ENCODE measurements at regions not wholly inside any gene's neighbourhood (a gene's known extent, or its start where the extent isn't known, plus 50 kb on each side); places are given as distances from the start of the nearest gene placed in this dataset.

- Histone ChIP-seq H3K27me3 (ENCODE audit: insufficient read depth, poor library complexity, severe bottlenecking) (no peaks in the 10 kb centered on the region), H3K4me3 (replicated peaks; ENCODE audit: insufficient read depth, low read length) (no peak overlapping the region), H3K27ac (replicated peaks) (no peak overlapping the region)
- no peak for DNase-seq (ENCODE audit: low read depth in 1 of 2, low spot score in 1 of 2)
- TF ChIP-seq POLR2AphosphoS5 (IDR thresholded peaks at IDR 0.05; ENCODE audit: low read depth) (no peak), CTCF (IDR thresholded peaks at IDR 0.05; ENCODE audit: insufficient read depth, low read length) (no peak), REST (IDR thresholded peaks at IDR 0.05; ENCODE audit: insufficient replicate concordance, low read depth) (no peak), GABPA (IDR thresholded peaks at IDR 0.05; ENCODE audit: low read depth) (no peak)
These were observed 311.3 kb upstream of the DDHD1 start for GRCh38 chr14:53464376-53464775.

- TF ChIP-seq POLR2AphosphoS5 (IDR thresholded peaks at IDR 0.05; ENCODE audit: low read depth) (no peak), SPI1 (IDR thresholded peaks at IDR 0.05; ENCODE audit: borderline replicate concordance, low read depth) (no peak), GABPA (IDR thresholded peaks at IDR 0.05; ENCODE audit: low read depth) (no peak)
- H3K27ac ChIP-seq (replicated peaks): no peak overlapping the region
- H3K27me3 ChIP-seq (ENCODE audit: insufficient read depth, poor library complexity, severe bottlenecking): no peaks in the 10 kb centered on the region
- no peak for DNase-seq (ENCODE audit: low read depth in 1 of 2, low spot score in 1 of 2)
- H3K4me3 ChIP-seq (replicated peaks; ENCODE audit: insufficient read depth, low read length): no peak overlapping the region
These were observed 310.0 kb upstream of the DDHD1 start for GRCh38 chr14:53462931-53463778.

GRCh38 chr14:53461858-53462257 is 308.7 kb upstream of the DDHD1 start:
- Histone ChIP-seq H3K4me3 (replicated peaks; ENCODE audit: insufficient read depth, low read length) (no peak overlapping the region), H3K27ac (replicated peaks) (no peak overlapping the region), H3K27me3 (ENCODE audit: insufficient read depth, poor library complexity, severe bottlenecking) (no peaks in the 10 kb centered on the region)
- no peak for DNase-seq (ENCODE audit: low read depth in 1 of 2, low spot score in 1 of 2)
- TF ChIP-seq POLR2AphosphoS5 (IDR thresholded peaks at IDR 0.05; ENCODE audit: low read depth) (no peak), CTCF (IDR thresholded peaks at IDR 0.05; ENCODE audit: insufficient read depth, low read length) (no peak), REST (IDR thresholded peaks at IDR 0.05; ENCODE audit: insufficient replicate concordance, low read depth) (no peak), GABPA (IDR thresholded peaks at IDR 0.05; ENCODE audit: low read depth) (no peak), SPI1 (IDR thresholded peaks at IDR 0.05; ENCODE audit: borderline replicate concordance, low read depth) (no peak)

- no peak overlapping the region for H3K27ac ChIP-seq (replicated peaks)
- DNase-seq (ENCODE audit: low read depth in 1 of 2, low spot score in 1 of 2): no peak
- no peaks in the 10 kb centered on the region for H3K27me3 ChIP-seq (ENCODE audit: insufficient read depth, poor library complexity, severe bottlenecking)
- no peak overlapping the region for H3K4me3 ChIP-seq (replicated peaks; ENCODE audit: insufficient read depth, low read length)
- TF ChIP-seq GABPA (IDR thresholded peaks at IDR 0.05; ENCODE audit: low read depth) (no peak), POLR2AphosphoS5 (IDR thresholded peaks at IDR 0.05; ENCODE audit: low read depth) (no peak), SPI1 (IDR thresholded peaks at IDR 0.05; ENCODE audit: borderline replicate concordance, low read depth) (no peak), CTCF (IDR thresholded peaks at IDR 0.05; ENCODE audit: insufficient read depth, low read length) (no peak), REST (IDR thresholded peaks at IDR 0.05; ENCODE audit: insufficient replicate concordance, low read depth) (no peak)
These were observed 307.4 kb upstream of the DDHD1 start for GRCh38 chr14:53460544-53460943.

Data from HL-60 (cell line).